Tibial artery (tissue), 4 donors: ENCODE measurements at regions not wholly inside any gene's neighbourhood (a gene's known extent, or its start where the extent isn't known, plus 50 kb on each side); places are given as distances from the start of the nearest gene placed in this dataset.

Experiments
- DNase-seq, 2 donors: peaks; one replicate each; pipeline ENCODE4 v3.0.0-alpha.2; 2019
- H3K27ac ChIP-seq, 2 donors: fragments of 200-600 bp; sonication (generic) in 1 of 2; 1 replicate in 1 of 2; 2 replicates in 1 of 2; pipeline ENCODE4 v1.5.1; 2018 to 2019; ENCODE audit warnings: mild to moderate bottlenecking in 1 of 2
- H3K27me3 ChIP-seq, 2 donors: fragments of 200-600 bp; sonication (generic) in 1 of 2; one replicate each; pipeline versions ENCODE4 v1.5.1 to v1.6.0; 2016 to 2019
- H3K36me3 ChIP-seq, 3 donors: fragments of 200-600 bp; sonication (generic) in 2 of 3; one replicate each; pipeline ENCODE4 v1.5.1; 2016 to 2019; ENCODE audit warnings: mild to moderate bottlenecking in 2 of 3
- H3K4me1 ChIP-seq, 4 donors: fragments of 200-600 bp; sonication (generic) in 2 of 4; 1 replicate in 3 of 4; 2 replicates in 1 of 4; pipeline ENCODE4 v1.5.1; 2016 to 2019
- H3K4me3 ChIP-seq, 2 donors: fragments of 200-600 bp; sonication (generic) in 1 of 2; 1 replicate in 1 of 2; 2 replicates in 1 of 2; pipeline ENCODE4 v1.5.1; 2018 to 2019; ENCODE audit warnings: mild to moderate bottlenecking in 2 of 2
- H3K9me3 ChIP-seq, 3 donors: fragments of 200-600 bp; sonication (generic) in 1 of 3; one replicate each; pipeline ENCODE4 v1.5.1; 2016 to 2019
- CTCF ChIP-seq, 2 experiments: fragments of 200-600 bp in 1 of 2; fragments of 450-650 bp in 1 of 2; IDR thresholded peaks; one replicate each; pipeline ENCODE4 v1.5.1; 2017 to 2019; ENCODE audit warnings: antibody characterized with exemption in 2 of 2, mild to moderate bottlenecking in 1 of 2, moderate library complexity in 1 of 2
- intact Hi-C: fragments of 100-400 bp; cut with DNase I; formaldehyde crosslinking; loops from one replicate; pipeline ENCODE4 v1.15.0; 2023; ENCODE audit warnings: low total_unique reads

DNA sequence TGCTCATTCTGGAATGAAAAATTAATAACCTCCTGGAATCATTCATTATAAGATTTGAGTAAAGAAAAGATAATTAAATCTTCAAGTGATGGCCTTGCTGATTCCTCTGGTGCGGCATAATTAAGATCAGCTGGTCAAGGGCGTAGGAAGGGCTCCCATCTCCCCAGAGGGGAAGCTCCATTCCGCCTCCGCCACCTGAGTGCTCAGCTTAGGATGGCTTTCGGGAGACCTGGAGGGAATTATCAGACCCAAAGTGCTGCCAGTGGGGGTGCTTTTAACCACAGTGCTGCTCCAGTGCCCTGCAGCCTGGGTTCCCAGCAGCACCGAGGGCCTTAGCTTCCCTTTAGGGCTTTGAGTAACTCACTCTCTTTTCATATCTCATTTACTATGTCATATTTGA, 556.6 kb upstream of the RGMA start:
- Histone ChIP-seq H3K27ac (no peak overlapping the region), H3K36me3 (no peaks in the 10 kb centered on the region), H3K4me3 (no peak overlapping the region), H3K27me3 (no peaks in the 10 kb centered on the region), H3K9me3 (no peaks in the 10 kb centered on the region), H3K4me1 (no peaks in the 10 kb centered on the region)
- no peak for TF ChIP-seq CTCF (IDR thresholded peaks at IDR 0.05)
- intact Hi-C loops = no loop called here
- DNase-seq = no peak

- intact Hi-C loops = no loop called here
- H3K27me3 ChIP-seq = no peaks in the 10 kb centered on the region
- no peaks in the 10 kb centered on the region for H3K4me1 ChIP-seq
- H3K27ac ChIP-seq = no peak overlapping the region
- no peaks in the 10 kb centered on the region for H3K36me3 ChIP-seq
- H3K9me3 ChIP-seq = no peaks in the 10 kb centered on the region
- no peak for DNase-seq
- no peak overlapping the region for H3K4me3 ChIP-seq
- no peak for TF ChIP-seq CTCF (IDR thresholded peaks at IDR 0.05)
Measured at GRCh38 chr15:93644595-93644994, 555.6 kb upstream of the RGMA start.

GRCh38 chr15:93640411-93640962, 551.5 kb upstream of the RGMA start:
- no peak for TF ChIP-seq CTCF (IDR thresholded peaks at IDR 0.05)
- Histone ChIP-seq H3K36me3 (no peaks in the 10 kb centered on the region), H3K27ac (no peak overlapping the region), H3K9me3 (no peaks in the 10 kb centered on the region), H3K27me3 (no peaks in the 10 kb centered on the region), H3K4me1 (no peaks in the 10 kb centered on the region), H3K4me3 (no peak overlapping the region)
- DNase-seq = no peak
- intact Hi-C loops = no loop called here

- intact Hi-C loops = no loop called here
- DNase-seq = no peak
- no peak overlapping the region for H3K4me3 ChIP-seq
- no peaks in the 10 kb centered on the region for H3K4me1 ChIP-seq
- no peaks in the 10 kb centered on the region for H3K27me3 ChIP-seq
- H3K9me3 ChIP-seq = peaks cover 0 to 4% (median 0%) of the 10 kb centered on the region in 3 donors
- H3K36me3 ChIP-seq = no peaks in the 10 kb centered on the region
- TF ChIP-seq CTCF (IDR thresholded peaks at IDR 0.05) = no peak
- H3K27ac ChIP-seq = no peak overlapping the region
Measured at GRCh38 chr15:93631958-93632618, 543.1 kb upstream of the RGMA start.

DNA sequence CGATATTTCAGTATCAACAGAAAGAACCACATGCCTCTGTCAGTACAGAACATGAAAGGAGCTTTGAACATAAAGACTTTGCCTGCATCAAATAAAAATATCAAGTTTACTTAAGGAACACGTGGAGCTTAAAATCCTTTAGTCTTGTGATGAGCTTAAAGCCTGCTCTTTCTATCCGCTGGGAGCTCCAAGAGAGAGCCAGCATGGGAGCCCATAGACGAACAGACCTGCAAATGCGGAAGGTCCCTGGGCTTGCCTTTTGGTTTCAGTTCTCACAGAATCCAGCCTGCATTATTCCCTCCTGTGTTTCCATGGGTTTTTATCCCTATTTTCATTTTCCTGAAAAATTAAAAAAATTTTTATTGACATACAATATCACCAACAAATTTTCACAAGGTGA, 530.6 kb upstream of the RGMA start:
- TF ChIP-seq CTCF (IDR thresholded peaks at IDR 0.05) = no peak
- H3K9me3 ChIP-seq = no peaks in the 10 kb centered on the region
- no peak for DNase-seq
- H3K4me3 ChIP-seq = no peak overlapping the region
- no peaks in the 10 kb centered on the region for H3K4me1 ChIP-seq
- peaks cover 0 to 2% of the 10 kb centered on the region in 2 donors for H3K27me3 ChIP-seq
- intact Hi-C loops = no loop called here
- H3K36me3 ChIP-seq = no peaks in the 10 kb centered on the region
- H3K27ac ChIP-seq = no peak overlapping the region
